Thyroid gland (tissue), 4 donors: ENCODE measurements at regions not wholly inside any gene's neighbourhood (a gene's known extent, or its start where the extent isn't known, plus 50 kb on each side); places are given as distances from the start of the nearest gene placed in this dataset.
"Not testable (repeated sequence)": the region's sequence is repeated elsewhere in the genome, so short reads cannot be mapped to it uniquely, and the experiment has no call there.

ENCODE experiments used
- DNase-seq, 2 donors: peaks; one replicate each; pipeline ENCODE4 v3.0.0-alpha.2; 2019
- H3K27ac ChIP-seq, 3 donors: fragments of 200-600 bp; sonication (generic); 1 replicate in 2 of 3; 2 replicates in 1 of 3; pipeline ENCODE4 v1.5.1; 2016 to 2019; ENCODE audit warnings: mild to moderate bottlenecking in 1 of 3, moderate library complexity in 1 of 3
- H3K27me3 ChIP-seq: fragments of 200-600 bp; sonication (generic); one replicate; pipeline ENCODE4 v1.5.1; 2019
- H3K36me3 ChIP-seq, 2 donors: fragments of 200-600 bp; sonication (generic); one replicate each; pipeline ENCODE4 v1.5.1; 2016 to 2019
- H3K4me1 ChIP-seq, 2 donors: fragments of 200-600 bp; sonication (generic); one replicate each; pipeline ENCODE4 v1.5.1; 2017 to 2019
- H3K4me3 ChIP-seq, 3 donors: fragments of 200-600 bp; sonication (generic); replicated peaks in 1 of 3; 1 replicate in 2 of 3; 2 replicates in 1 of 3; pipeline ENCODE4 v1.5.1; 2016; ENCODE audit warnings: mild to moderate bottlenecking in 1 of 3
- H3K9me3 ChIP-seq: fragments of 200-600 bp; sonication (generic); one replicate; pipeline ENCODE4 v1.5.1; 2017
- CTCF ChIP-seq, 6 experiments: fragments of 200-600 bp in 3 of 6; fragments of 450-650 bp in 3 of 6; sonication (generic) in 3 of 6; IDR thresholded peaks; one replicate each; pipeline ENCODE4 v1.5.1; 2016 to 2019; ENCODE audit warnings: antibody characterized with exemption in 6 of 6, mild to moderate bottlenecking in 2 of 6, inconsistent platforms in 1 of 6, moderate library complexity in 1 of 6
- POLR2A ChIP-seq, 2 donors: fragments of 450-650 bp; IDR thresholded peaks; one replicate each; pipeline ENCODE4 v1.6.1; 2017; ENCODE audit warnings: antibody characterized with exemption in 2 of 2, mild to moderate bottlenecking in 2 of 2, moderate library complexity in 1 of 2
- WGBS, 2 donors: methylation state at CpG; one replicate each; pipeline ENCODE4 v1.1.5; 2017; 5-methylcytosine and 5-hydroxymethylcytosine counted together
- intact Hi-C: fragments of 100-400 bp; cut with DNase I; formaldehyde crosslinking; loops from one replicate; pipeline ENCODE4 v1.15.1; 2023

GRCh38 chrY:21701951-21702350, 167.3 kb downstream of the RBMY1A1 start:
- DNase-seq, H3K27ac ChIP-seq, intact Hi-C loops, H3K4me3 ChIP-seq, H3K9me3 ChIP-seq, H3K27me3 ChIP-seq, H3K4me1 ChIP-seq, H3K36me3 ChIP-seq: not testable (repeated sequence)
- 33 to 62% methylated on average over 1 of the region's 1 CpG for WGBS, 2 donors

DNA sequence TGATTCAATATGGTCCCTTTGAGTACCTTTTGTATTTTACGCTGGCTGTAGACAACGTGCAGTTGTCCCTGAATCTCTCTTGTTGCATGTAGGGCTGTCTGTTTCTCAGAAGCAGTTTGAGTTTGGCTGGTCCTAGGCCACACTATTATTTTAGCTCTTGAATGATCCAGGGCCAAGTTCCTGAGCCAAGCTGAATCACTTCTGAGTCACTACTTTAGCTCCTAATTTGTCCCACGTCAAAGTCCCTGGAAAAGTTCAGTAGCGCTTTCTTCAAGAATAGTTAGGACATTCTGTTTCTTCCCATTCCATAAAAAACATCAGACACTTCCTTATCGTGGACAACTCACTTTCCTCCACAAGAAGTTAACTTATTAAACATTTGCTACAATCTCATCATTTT, 168.2 kb downstream of the RBMY1A1 start:
- H3K4me1 ChIP-seq, intact Hi-C loops, H3K4me3 ChIP-seq, H3K9me3 ChIP-seq, H3K27ac ChIP-seq, H3K27me3 ChIP-seq, DNase-seq, H3K36me3 ChIP-seq: not testable (repeated sequence)
- WGBS, 2 donors = 47 to 61% methylated on average over 5 of the region's 5 CpGs

DNA sequence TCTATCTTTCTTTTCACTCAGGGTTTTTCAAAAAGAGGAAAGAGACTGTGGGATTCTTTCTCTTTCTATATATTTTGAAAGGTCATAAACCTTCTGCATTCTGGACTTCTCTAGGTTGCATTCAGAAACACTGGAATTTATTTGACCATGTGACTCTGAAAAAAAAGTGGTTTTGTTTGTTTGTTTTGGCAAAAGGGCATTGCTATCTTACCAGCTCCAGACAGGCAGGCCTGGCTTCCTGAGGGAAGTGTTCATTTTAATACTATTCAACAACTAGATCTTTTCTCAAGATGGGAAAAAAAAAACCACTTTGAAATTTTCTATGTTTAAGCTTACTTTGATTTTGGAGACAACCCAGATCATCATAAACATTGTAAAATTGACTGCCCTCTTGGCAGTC, 170.6 kb downstream of the RBMY1A1 start:
- Histone ChIP-seq H3K36me3 (no peaks in the 10 kb centered on the region), H3K4me1 (no peaks in the 10 kb centered on the region), H3K9me3 (no peaks in the 10 kb centered on the region), H3K27ac (no peak overlapping the region), H3K4me3 (no peak overlapping the region), H3K27me3 (no peaks in the 10 kb centered on the region)
- no peak for DNase-seq
- TF ChIP-seq CTCF (IDR thresholded peaks at IDR 0.05) (no peak), POLR2A (IDR thresholded peaks at IDR 0.05) (no peak)
- intact Hi-C loops = no loop called here

GRCh38 chrY:21706611-21707010, 171.9 kb downstream of the RBMY1A1 start:
- DNase-seq, H3K36me3 ChIP-seq, intact Hi-C loops, H3K9me3 ChIP-seq, H3K4me1 ChIP-seq, H3K4me3 ChIP-seq, H3K27me3 ChIP-seq, H3K27ac ChIP-seq: not testable (repeated sequence)
- whole genome bisulfite sequencing, 2 donors = 58 to 62% methylated on average over 3 of the region's 3 CpGs

DNA sequence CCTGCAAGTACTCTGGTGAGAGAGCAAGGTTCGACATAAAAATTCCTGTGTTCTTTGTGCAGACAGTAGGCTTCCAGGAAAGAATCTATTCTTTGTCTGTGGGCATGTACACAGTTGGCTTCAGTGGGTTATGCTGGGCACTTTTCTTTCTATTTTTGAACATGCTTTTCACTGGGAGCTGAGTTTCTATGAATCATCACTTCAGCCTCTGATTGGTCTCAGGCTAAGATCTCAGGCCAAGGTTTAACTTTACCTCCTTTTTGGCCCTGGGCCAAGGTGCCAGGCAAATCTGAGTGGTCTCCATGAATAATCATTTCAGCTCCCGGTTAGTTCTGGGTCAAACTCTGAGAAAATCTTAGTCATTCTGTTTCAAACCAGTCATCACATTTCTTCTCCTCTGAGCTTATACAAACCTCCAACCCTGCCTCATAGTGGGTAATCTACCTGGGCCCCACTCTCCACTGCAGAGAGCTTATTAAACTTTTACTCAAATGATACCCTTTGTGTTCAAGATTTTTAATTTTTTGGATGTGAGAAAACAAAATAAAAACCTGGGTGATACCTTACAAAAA, 158.8 kb downstream of the RBMY1D start:
- H3K36me3 ChIP-seq, H3K27ac ChIP-seq, intact Hi-C loops, H3K4me1 ChIP-seq, H3K27me3 ChIP-seq, H3K4me3 ChIP-seq, H3K9me3 ChIP-seq, DNase-seq: not testable (repeated sequence)
- WGBS, 2 donors = no CpG with 5 or more reads among the region's 2 CpGs

DNA sequence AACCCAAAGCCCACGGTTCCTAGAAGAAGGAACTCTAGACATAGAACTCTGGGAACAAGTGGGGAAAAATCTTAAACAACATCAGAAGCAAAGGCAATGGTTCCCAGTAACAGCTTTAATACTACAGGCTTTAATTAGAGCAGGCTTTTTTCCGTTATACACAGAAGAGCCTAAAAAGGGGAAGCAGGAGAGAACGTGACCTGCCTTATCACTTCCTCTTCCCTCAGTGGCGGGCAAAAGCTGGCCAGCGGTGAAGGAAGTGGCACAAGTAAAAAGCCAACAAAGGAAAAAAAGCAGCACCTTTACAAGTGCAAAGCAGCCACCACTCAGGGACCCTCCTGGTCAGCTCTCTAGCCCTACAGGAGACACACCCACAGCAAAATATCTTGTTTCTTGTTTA, 149.3 kb downstream of the RBMY1D start:
- H3K4me3 ChIP-seq, H3K4me1 ChIP-seq, H3K36me3 ChIP-seq, H3K27ac ChIP-seq, H3K9me3 ChIP-seq, H3K27me3 ChIP-seq, intact Hi-C loops, DNase-seq: not testable (repeated sequence)
- WGBS, 2 donors = no CpG with 5 or more reads among the region's 5 CpGs

DNA sequence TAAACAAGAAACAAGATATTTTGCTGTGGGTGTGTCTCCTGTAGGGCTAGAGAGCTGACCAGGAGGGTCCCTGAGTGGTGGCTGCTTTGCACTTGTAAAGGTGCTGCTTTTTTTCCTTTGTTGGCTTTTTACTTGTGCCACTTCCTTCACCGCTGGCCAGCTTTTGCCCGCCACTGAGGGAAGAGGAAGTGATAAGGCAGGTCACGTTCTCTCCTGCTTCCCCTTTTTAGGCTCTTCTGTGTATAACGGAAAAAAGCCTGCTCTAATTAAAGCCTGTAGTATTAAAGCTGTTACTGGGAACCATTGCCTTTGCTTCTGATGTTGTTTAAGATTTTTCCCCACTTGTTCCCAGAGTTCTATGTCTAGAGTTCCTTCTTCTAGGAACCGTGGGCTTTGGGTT, 134.1 kb downstream of the RBMY1D start:
- WGBS, 2 donors = no CpG with 5 or more reads among the region's 5 CpGs
- H3K4me3 ChIP-seq, DNase-seq, H3K9me3 ChIP-seq, H3K4me1 ChIP-seq, intact Hi-C loops, H3K36me3 ChIP-seq, H3K27ac ChIP-seq, H3K27me3 ChIP-seq: not testable (repeated sequence)

DNA sequence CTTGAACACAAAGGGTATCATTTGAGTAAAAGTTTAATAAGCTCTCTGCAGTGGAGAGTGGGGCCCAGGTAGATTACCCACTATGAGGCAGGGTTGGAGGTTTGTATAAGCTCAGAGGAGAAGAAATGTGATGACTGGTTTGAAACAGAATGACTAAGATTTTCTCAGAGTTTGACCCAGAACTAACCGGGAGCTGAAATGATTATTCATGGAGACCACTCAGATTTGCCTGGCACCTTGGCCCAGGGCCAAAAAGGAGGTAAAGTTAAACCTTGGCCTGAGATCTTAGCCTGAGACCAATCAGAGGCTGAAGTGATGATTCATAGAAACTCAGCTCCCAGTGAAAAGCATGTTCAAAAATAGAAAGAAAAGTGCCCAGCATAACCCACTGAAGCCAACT, 126.5 kb downstream of the RBMY1D start:
- H3K27ac ChIP-seq, H3K9me3 ChIP-seq, intact Hi-C loops, H3K4me3 ChIP-seq, H3K4me1 ChIP-seq, H3K36me3 ChIP-seq, H3K27me3 ChIP-seq, DNase-seq: not testable (repeated sequence)
- no CpG with 5 or more reads among the region's 1 CpG for WGBS, 2 donors

- H3K4me3 ChIP-seq, H3K27me3 ChIP-seq, DNase-seq, H3K9me3 ChIP-seq, intact Hi-C loops, H3K36me3 ChIP-seq, H3K27ac ChIP-seq, H3K4me1 ChIP-seq: not testable (repeated sequence)
- WGBS, 2 donors = no CpG with 5 or more reads among the region's 4 CpGs
Measured at GRCh38 chrY:21782174-21782860, 112.0 kb downstream of the RBMY1D start.
